ENCODE measurements at regions not wholly inside any gene's neighbourhood (a gene's known extent, or its start where the extent isn't known, plus 50 kb on each side); places are given as distances from the start of the nearest gene placed in this dataset.

- TF ChIP-seq, protein P1, sequence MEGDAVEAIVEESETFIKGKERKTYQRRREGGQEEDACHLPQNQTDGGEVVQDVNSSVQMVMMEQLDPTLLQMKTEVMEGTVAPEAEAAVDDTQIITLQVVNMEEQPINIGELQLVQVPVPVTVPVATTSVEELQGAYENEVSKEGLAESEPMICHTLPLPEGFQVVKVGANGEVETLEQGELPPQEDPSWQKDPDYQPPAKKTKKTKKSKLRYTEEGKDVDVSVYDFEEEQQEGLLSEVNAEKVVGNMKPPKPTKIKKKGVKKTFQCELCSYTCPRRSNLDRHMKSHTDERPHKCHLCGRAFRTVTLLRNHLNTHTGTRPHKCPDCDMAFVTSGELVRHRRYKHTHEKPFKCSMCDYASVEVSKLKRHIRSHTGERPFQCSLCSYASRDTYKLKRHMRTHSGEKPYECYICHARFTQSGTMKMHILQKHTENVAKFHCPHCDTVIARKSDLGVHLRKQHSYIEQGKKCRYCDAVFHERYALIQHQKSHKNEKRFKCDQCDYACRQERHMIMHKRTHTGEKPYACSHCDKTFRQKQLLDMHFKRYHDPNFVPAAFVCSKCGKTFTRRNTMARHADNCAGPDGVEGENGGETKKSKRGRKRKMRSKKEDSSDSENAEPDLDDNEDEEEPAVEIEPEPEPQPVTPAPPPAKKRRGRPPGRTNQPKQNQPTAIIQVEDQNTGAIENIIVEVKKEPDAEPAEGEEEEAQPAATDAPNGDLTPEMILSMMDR (IDR thresholded peaks at IDR 0.05) = no peak
- no peak for TF ChIP-seq POLR2A (IDR thresholded peaks at IDR 0.05)
- no peak for TF ChIP-seq POLR2AphosphoS5 (IDR thresholded peaks at IDR 0.05)
Observed at GRCh38 chrX:147764868-147765267, 146.9 kb upstream of the FMR1 start.
